ENCODE measurements at regions not wholly inside any gene's neighbourhood (a gene's known extent, or its start where the extent isn't known, plus 50 kb on each side); places are given as distances from the start of the nearest gene placed in this dataset.

DNA sequence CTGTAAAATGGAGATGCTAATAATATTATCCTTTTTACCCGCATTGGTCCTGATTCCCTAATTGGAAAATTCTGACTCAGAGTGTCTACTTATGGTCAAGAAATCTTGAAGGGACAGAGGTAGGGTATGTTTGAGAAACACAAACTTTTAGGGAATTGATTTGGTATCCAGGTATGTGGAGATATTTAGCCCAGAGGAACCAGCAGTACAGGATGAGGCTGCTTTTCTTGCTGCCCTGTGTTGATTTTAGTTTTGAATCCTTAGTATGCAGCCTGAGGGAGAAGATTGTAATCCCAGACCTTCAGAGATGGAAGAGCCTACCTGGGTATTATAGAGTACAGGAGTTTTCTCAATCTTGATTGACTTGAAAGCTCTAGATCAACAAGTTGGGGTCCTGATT lies 569.1 kb downstream of the PDCD6IP start:
- TF ChIP-seq ZNF114 (CRISPR knock-in tag; IDR thresholded peaks at IDR 0.05): no peak
- TF ChIP-seq JUNB (IDR thresholded peaks at IDR 0.05; ENCODE audit: unreplicated experiment): no peak
- no peak for TF ChIP-seq POLR2AphosphoS5 (IDR thresholded peaks at IDR 0.05; ENCODE audit: low read depth)
- TF ChIP-seq CTCF (conservative IDR thresholded peaks at IDR 0.05; ENCODE audit: low read depth in 2 of 2): no peak
- no peak for TF ChIP-seq CREB1 (CRISPR knock-in tag; IDR thresholded peaks at IDR 0.05; ENCODE audit: low read depth)
- no peak for TF ChIP-seq NANOG (IDR thresholded peaks at IDR 0.05; ENCODE audit: borderline replicate concordance)
- no peak for TF ChIP-seq ZNF331 (CRISPR knock-in tag; IDR thresholded peaks at IDR 0.05; ENCODE audit: low read depth)
- TF ChIP-seq ETS1 (IDR thresholded peaks at IDR 0.05): no peak
- no peak for TF ChIP-seq STAT1 (IDR thresholded peaks at IDR 0.05; ENCODE audit: unreplicated experiment)
- TF ChIP-seq EZH2 (IDR thresholded peaks at IDR 0.05; ENCODE audit: low read depth, unreplicated experiment): no peak
- TF ChIP-seq, protein P1, sequence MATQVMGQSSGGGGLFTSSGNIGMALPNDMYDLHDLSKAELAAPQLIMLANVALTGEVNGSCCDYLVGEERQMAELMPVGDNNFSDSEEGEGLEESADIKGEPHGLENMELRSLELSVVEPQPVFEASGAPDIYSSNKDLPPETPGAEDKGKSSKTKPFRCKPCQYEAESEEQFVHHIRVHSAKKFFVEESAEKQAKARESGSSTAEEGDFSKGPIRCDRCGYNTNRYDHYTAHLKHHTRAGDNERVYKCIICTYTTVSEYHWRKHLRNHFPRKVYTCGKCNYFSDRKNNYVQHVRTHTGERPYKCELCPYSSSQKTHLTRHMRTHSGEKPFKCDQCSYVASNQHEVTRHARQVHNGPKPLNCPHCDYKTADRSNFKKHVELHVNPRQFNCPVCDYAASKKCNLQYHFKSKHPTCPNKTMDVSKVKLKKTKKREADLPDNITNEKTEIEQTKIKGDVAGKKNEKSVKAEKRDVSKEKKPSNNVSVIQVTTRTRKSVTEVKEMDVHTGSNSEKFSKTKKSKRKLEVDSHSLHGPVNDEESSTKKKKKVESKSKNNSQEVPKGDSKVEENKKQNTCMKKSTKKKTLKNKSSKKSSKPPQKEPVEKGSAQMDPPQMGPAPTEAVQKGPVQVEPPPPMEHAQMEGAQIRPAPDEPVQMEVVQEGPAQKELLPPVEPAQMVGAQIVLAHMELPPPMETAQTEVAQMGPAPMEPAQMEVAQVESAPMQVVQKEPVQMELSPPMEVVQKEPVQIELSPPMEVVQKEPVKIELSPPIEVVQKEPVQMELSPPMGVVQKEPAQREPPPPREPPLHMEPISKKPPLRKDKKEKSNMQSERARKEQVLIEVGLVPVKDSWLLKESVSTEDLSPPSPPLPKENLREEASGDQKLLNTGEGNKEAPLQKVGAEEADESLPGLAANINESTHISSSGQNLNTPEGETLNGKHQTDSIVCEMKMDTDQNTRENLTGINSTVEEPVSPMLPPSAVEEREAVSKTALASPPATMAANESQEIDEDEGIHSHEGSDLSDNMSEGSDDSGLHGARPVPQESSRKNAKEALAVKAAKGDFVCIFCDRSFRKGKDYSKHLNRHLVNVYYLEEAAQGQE (IDR thresholded peaks at IDR 0.05; ENCODE audit: unreplicated experiment): no peak
- no peak for TF ChIP-seq EZH2phosphoT487 (IDR thresholded peaks at IDR 0.05; ENCODE audit: unreplicated experiment)
- TF ChIP-seq, protein P2, sequence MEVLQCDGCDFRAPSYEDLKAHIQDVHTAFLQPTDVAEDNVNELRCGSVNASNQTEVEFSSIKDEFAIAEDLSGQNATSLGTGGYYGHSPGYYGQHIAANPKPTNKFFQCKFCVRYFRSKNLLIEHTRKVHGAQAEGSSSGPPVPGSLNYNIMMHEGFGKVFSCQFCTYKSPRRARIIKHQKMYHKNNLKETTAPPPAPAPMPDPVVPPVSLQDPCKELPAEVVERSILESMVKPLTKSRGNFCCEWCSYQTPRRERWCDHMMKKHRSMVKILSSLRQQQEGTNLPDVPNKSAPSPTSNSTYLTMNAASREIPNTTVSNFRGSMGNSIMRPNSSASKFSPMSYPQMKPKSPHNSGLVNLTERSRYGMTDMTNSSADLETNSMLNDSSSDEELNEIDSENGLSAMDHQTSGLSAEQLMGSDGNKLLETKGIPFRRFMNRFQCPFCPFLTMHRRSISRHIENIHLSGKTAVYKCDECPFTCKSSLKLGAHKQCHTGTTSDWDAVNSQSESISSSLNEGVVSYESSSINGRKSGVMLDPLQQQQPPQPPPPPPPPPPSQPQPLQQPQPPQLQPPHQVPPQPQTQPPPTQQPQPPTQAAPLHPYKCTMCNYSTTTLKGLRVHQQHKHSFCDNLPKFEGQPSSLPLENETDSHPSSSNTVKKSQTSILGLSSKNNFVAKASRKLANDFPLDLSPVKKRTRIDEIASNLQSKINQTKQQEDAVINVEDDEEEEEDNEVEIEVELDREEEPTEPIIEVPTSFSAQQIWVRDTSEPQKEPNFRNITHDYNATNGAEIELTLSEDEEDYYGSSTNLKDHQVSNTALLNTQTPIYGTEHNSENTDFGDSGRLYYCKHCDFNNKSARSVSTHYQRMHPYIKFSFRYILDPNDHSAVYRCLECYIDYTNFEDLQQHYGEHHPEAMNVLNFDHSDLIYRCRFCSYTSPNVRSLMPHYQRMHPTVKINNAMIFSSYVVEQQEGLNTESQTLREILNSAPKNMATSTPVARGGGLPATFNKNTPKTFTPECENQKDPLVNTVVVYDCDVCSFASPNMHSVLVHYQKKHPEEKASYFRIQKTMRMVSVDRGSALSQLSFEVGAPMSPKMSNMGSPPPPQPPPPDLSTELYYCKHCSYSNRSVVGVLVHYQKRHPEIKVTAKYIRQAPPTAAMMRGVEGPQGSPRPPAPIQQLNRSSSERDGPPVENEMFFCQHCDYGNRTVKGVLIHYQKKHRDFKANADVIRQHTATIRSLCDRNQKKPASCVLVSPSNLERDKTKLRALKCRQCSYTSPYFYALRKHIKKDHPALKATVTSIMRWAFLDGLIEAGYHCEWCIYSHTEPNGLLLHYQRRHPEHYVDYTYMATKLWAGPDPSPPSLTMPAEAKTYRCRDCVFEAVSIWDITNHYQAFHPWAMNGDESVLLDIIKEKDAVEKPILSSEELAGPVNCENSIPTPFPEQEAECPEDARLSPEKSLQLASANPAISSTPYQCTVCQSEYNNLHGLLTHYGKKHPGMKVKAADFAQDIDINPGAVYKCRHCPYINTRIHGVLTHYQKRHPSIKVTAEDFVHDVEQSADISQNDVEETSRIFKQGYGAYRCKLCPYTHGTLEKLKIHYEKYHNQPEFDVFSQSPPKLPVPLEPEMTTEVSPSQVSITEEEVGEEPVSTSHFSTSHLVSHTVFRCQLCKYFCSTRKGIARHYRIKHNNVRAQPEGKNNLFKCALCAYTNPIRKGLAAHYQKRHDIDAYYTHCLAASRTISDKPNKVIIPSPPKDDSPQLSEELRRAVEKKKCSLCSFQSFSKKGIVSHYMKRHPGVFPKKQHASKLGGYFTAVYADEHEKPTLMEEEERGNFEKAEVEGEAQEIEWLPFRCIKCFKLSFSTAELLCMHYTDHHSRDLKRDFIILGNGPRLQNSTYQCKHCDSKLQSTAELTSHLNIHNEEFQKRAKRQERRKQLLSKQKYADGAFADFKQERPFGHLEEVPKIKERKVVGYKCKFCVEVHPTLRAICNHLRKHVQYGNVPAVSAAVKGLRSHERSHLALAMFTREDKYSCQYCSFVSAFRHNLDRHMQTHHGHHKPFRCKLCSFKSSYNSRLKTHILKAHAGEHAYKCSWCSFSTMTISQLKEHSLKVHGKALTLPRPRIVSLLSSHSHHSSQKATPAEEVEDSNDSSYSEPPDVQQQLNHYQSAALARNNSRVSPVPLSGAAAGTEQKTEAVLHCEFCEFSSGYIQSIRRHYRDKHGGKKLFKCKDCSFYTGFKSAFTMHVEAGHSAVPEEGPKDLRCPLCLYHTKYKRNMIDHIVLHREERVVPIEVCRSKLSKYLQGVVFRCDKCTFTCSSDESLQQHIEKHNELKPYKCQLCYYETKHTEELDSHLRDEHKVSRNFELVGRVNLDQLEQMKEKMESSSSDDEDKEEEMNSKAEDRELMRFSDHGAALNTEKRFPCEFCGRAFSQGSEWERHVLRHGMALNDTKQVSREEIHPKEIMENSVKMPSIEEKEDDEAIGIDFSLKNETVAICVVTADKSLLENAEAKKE (CRISPR knock-in tag; IDR thresholded peaks at IDR 0.05): no peak
- H3K27ac ChIP-seq (ENCODE audit: low read depth): no peak overlapping the region
- peaks cover 2% of the 10 kb centered on the region for H3K27me3 Mint-ChIP-seq (ENCODE audit: insufficient read depth, low read depth, poor library complexity)
- H3K36me3 Mint-ChIP-seq (ENCODE audit: low read depth): no peaks in the 10 kb centered on the region
- H3K4me3 ChIP-seq: no peak overlapping the region
- no peak overlapping the region for H3K27ac Mint-ChIP-seq
- no peak for DNase-seq (ENCODE audit: low spot score)
- H3K4me2 ChIP-seq: no peak overlapping the region
- H3K27me3 ChIP-seq (ENCODE audit: insufficient read depth): no peaks in the 10 kb centered on the region
- no peak overlapping the region for H3K4me3 Mint-ChIP-seq
- no peaks in the 10 kb centered on the region for H3K4me1 ChIP-seq (ENCODE audit: insufficient read depth)
- H2AFZ ChIP-seq: no peak overlapping the region
- 0 out of 2 replicates have a peak, but pooled peaks cover 9% of the 10 kb centered on the region for H3K9me2 ChIP-seq (ENCODE audit: insufficient read depth)
- H3K36me3 ChIP-seq (ENCODE audit: insufficient read depth): no peaks in the 10 kb centered on the region
- H4K20me1 ChIP-seq (replicated peaks; ENCODE audit: insufficient read depth): no peaks in the 10 kb centered on the region
- no peaks in the 10 kb centered on the region for H3F3A ChIP-seq (replicated peaks; ENCODE audit: low read depth)
- no peak for ATAC-seq
- no peaks in the 10 kb centered on the region; the same call in 2 of the 3 replicates for H3K9me3 Mint-ChIP-seq
- peaks cover 12% of the 10 kb centered on the region; the same call in 2 of the 3 replicates for H3K4me1 Mint-ChIP-seq
- H3K79me2 ChIP-seq (replicated peaks; ENCODE audit: insufficient read depth): no peaks in the 10 kb centered on the region

All from GM23338 (cell line).